Liver (tissue), 8 donors: ENCODE measurements at regions not wholly inside any gene's neighbourhood (a gene's known extent, or its start where the extent isn't known, plus 50 kb on each side); places are given as distances from the start of the nearest gene placed in this dataset.

ENCODE experiments used
- DNase-seq: peaks from one replicate; pipeline ENCODE4 v3.0.0-alpha.2; 2017; ENCODE audit warnings: low spot score
- H3K27ac ChIP-seq, 2 donors: one replicate each; pipeline ENCODE4 v1.7.0; 2013; ENCODE audit warnings: inconsistent platforms in 2 of 2, low read length in 2 of 2, control low read depth in 1 of 2, low read depth in 1 of 2, mild to moderate bottlenecking in 1 of 2
- H3K27me3 ChIP-seq, 4 donors: one replicate each; pipeline versions ENCODE4 v1.6.1 to v1.7.0; 2013; ENCODE audit warnings: low read length in 3 of 4, inconsistent platforms in 1 of 4, mild to moderate bottlenecking in 1 of 4, moderate library complexity in 1 of 4; ENCODE audit not compliant: control insufficient read depth in 4 of 4, insufficient read depth in 4 of 4
- H3K36me3 ChIP-seq, 4 donors: one replicate each; pipeline versions ENCODE4 v1.6.1 to v1.7.0; 2013; ENCODE audit warnings: low read length in 3 of 4, mild to moderate bottlenecking in 3 of 4, low read depth in 1 of 4, moderate library complexity in 1 of 4; ENCODE audit not compliant: control insufficient read depth in 4 of 4, insufficient read depth in 3 of 4
- H3K4me1 ChIP-seq, 4 donors: one replicate each; pipeline versions ENCODE4 v1.6.1 to v1.7.0; 2013; ENCODE audit warnings: low read length in 3 of 4, mild to moderate bottlenecking in 3 of 4, moderate library complexity in 1 of 4; ENCODE audit not compliant: control insufficient read depth in 4 of 4, insufficient read depth in 4 of 4
- H3K4me3 ChIP-seq, 3 donors: one replicate each; pipeline versions ENCODE4 v1.6.1 to v1.7.0; 2013; ENCODE audit warnings: low read length in 3 of 3, control low read depth in 1 of 3, low read depth in 1 of 3, mild to moderate bottlenecking in 1 of 3
- H3K9ac ChIP-seq, 2 donors: one replicate each; pipeline ENCODE4 v1.7.0; 2013; ENCODE audit warnings: low read length in 2 of 2, mild to moderate bottlenecking in 2 of 2, moderate library complexity in 2 of 2, control low read depth in 1 of 2, low read depth in 1 of 2
- H3K9me3 ChIP-seq, 4 donors: one replicate each; pipeline versions ENCODE4 v1.6.1 to v1.7.0; 2013; ENCODE audit warnings: low read length in 3 of 4; ENCODE audit not compliant: control insufficient read depth in 4 of 4
- EGR1 ChIP-seq, 2 donors: IDR thresholded peaks; 2 replicates each; pipeline ENCODE4 v1.6.1; 2016 to 2018; ENCODE audit warnings: antibody characterized with exemption in 2 of 2, low read depth in 2 of 2
- FOXA1 ChIP-seq: IDR thresholded peaks from 2 replicates; pipeline ENCODE4 v1.6.1; 2016; ENCODE audit warnings: antibody characterized with exemption
- FOXA2 ChIP-seq: IDR thresholded peaks from 2 replicates; pipeline ENCODE4 v1.6.1; 2016; ENCODE audit warnings: antibody characterized with exemption
- HNF4A ChIP-seq, 2 donors: conservative IDR thresholded peaks; 2 replicates each; pipeline ENCODE4 v1.6.1; 2016; ENCODE audit warnings: antibody characterized with exemption in 2 of 2, mild to moderate bottlenecking in 2 of 2
- HNF4G ChIP-seq: IDR thresholded peaks from 2 replicates; pipeline ENCODE4 v1.6.1; 2016; ENCODE audit warnings: antibody characterized with exemption
- JUND ChIP-seq, 2 donors: IDR thresholded peaks; 2 replicates each; pipeline ENCODE4 v1.6.1; 2016; ENCODE audit warnings: antibody characterized with exemption in 2 of 2
- NR2F2 ChIP-seq: IDR thresholded peaks from 2 replicates; pipeline ENCODE4 v1.6.1; 2016; ENCODE audit warnings: antibody characterized with exemption
- RAD21 ChIP-seq, 2 donors: IDR thresholded peaks; 2 replicates each; pipeline ENCODE4 v1.6.1; 2016; ENCODE audit warnings: antibody characterized with exemption in 2 of 2, mild to moderate bottlenecking in 2 of 2
- RXRA ChIP-seq, 2 donors: IDR thresholded peaks; 2 replicates each; pipeline ENCODE4 v1.6.1; 2017 to 2018; ENCODE audit warnings: antibody characterized with exemption in 2 of 2, mild to moderate bottlenecking in 1 of 2
- SP1 ChIP-seq: IDR thresholded peaks from 2 replicates; pipeline ENCODE4 v1.6.1; 2018; ENCODE audit warnings: antibody characterized with exemption, mild to moderate bottlenecking
- TAF1 ChIP-seq: conservative IDR thresholded peaks from 2 replicates; pipeline ENCODE4 v1.6.1; 2016; ENCODE audit warnings: antibody characterized with exemption, mild to moderate bottlenecking
- YY1 ChIP-seq: IDR thresholded peaks from 2 replicates; pipeline ENCODE4 v1.6.1; 2016; ENCODE audit warnings: antibody characterized with exemption, mild to moderate bottlenecking
- WGBS: extraction: QIAGEN DNeasy Blood & Tissue Kit; methylation state at CpG from one replicate; pipeline ENCODE4 v1.1.7; 2013; 5-methylcytosine and 5-hydroxymethylcytosine counted together
- TF ChIP-seq, protein P1 (sequence below): IDR thresholded peaks from 2 replicates; pipeline ENCODE4 v1.6.1; 2016; ENCODE audit warnings: antibody characterized with exemption
- TF ChIP-seq, protein P2 (sequence below): fragments of 150-350 bp; IDR thresholded peaks from 2 replicates; pipeline ENCODE4 v1.5.1; 2017; ENCODE audit warnings: improper control_type of control experiment, low read depth, low read length; ENCODE audit not compliant: missing input control
- TF ChIP-seq, protein P3 (sequence below): IDR thresholded peaks from 2 replicates; pipeline ENCODE4 v1.6.1; 2016; ENCODE audit warnings: antibody characterized with exemption
- TF ChIP-seq, protein P4 (sequence below): IDR thresholded peaks from 2 replicates; pipeline ENCODE4 v1.6.1; 2016; ENCODE audit warnings: antibody characterized with exemption
- TF ChIP-seq, protein P5 (sequence below): IDR thresholded peaks from 2 replicates; pipeline ENCODE4 v1.6.1; 2016; ENCODE audit warnings: antibody characterized with exemption, mild to moderate bottlenecking
- donor health status: healthy.
- donor health status: healthy.
- donor health status: healthy.
- donor health status: healthy.
- donor health status: healthy.

DNA sequence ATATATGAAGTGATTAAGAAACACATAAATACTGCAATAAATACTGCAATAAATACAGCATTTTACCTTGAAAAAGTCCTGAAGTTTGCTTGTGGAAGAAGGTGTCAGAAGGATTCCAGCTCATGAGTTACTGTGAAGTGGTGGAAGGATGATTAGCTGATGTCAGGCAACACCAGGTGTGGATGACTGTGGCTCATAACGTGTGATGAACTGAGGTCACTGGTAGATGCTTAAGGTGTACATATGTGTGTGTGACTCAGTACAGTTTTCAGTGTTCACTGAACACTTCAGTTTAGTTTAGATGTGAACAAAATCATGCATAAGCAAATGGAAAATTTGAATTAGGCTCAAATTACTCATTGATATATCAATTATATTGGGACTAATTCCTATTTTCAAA lies 1045.0 kb downstream of the NTRK3 start:
- no peak overlapping the region for H3K9ac ChIP-seq
- no peaks in the 10 kb centered on the region for H3K36me3 ChIP-seq
- TF ChIP-seq JUND (IDR thresholded peaks at IDR 0.05): no peak
- no peak for TF ChIP-seq HNF4G
- no peak for TF ChIP-seq NR2F2
- no peak for TF ChIP-seq EGR1 (IDR thresholded peaks at IDR 0.05; ENCODE audit: low read depth in 2 of 2)
- no peak for TF ChIP-seq FOXA2
- no peak for TF ChIP-seq RAD21 (IDR thresholded peaks at IDR 0.05)
- no peak for TF ChIP-seq YY1
- no peak for TF ChIP-seq HNF4A (conservative IDR thresholded peaks at IDR 0.05)
- TF ChIP-seq SP1: no peak
- TF ChIP-seq, protein P1, sequence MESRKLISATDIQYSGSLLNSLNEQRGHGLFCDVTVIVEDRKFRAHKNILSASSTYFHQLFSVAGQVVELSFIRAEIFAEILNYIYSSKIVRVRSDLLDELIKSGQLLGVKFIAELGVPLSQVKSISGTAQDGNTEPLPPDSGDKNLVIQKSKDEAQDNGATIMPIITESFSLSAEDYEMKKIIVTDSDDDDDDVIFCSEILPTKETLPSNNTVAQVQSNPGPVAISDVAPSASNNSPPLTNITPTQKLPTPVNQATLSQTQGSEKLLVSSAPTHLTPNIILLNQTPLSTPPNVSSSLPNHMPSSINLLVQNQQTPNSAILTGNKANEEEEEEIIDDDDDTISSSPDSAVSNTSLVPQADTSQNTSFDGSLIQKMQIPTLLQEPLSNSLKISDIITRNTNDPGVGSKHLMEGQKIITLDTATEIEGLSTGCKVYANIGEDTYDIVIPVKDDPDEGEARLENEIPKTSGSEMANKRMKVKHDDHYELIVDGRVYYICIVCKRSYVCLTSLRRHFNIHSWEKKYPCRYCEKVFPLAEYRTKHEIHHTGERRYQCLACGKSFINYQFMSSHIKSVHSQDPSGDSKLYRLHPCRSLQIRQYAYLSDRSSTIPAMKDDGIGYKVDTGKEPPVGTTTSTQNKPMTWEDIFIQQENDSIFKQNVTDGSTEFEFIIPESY: no peak
- TF ChIP-seq TAF1: no peak
- TF ChIP-seq, protein P2, sequence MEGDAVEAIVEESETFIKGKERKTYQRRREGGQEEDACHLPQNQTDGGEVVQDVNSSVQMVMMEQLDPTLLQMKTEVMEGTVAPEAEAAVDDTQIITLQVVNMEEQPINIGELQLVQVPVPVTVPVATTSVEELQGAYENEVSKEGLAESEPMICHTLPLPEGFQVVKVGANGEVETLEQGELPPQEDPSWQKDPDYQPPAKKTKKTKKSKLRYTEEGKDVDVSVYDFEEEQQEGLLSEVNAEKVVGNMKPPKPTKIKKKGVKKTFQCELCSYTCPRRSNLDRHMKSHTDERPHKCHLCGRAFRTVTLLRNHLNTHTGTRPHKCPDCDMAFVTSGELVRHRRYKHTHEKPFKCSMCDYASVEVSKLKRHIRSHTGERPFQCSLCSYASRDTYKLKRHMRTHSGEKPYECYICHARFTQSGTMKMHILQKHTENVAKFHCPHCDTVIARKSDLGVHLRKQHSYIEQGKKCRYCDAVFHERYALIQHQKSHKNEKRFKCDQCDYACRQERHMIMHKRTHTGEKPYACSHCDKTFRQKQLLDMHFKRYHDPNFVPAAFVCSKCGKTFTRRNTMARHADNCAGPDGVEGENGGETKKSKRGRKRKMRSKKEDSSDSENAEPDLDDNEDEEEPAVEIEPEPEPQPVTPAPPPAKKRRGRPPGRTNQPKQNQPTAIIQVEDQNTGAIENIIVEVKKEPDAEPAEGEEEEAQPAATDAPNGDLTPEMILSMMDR: no peak
- no peak for TF ChIP-seq RXRA (IDR thresholded peaks at IDR 0.05)
- TF ChIP-seq, protein P3, sequence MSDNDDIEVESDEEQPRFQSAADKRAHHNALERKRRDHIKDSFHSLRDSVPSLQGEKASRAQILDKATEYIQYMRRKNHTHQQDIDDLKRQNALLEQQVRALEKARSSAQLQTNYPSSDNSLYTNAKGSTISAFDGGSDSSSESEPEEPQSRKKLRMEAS: no peak
- TF ChIP-seq FOXA1: no peak
- TF ChIP-seq, protein P4, sequence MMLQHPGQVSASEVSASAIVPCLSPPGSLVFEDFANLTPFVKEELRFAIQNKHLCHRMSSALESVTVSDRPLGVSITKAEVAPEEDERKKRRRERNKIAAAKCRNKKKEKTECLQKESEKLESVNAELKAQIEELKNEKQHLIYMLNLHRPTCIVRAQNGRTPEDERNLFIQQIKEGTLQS: no peak
- TF ChIP-seq, protein P5, sequence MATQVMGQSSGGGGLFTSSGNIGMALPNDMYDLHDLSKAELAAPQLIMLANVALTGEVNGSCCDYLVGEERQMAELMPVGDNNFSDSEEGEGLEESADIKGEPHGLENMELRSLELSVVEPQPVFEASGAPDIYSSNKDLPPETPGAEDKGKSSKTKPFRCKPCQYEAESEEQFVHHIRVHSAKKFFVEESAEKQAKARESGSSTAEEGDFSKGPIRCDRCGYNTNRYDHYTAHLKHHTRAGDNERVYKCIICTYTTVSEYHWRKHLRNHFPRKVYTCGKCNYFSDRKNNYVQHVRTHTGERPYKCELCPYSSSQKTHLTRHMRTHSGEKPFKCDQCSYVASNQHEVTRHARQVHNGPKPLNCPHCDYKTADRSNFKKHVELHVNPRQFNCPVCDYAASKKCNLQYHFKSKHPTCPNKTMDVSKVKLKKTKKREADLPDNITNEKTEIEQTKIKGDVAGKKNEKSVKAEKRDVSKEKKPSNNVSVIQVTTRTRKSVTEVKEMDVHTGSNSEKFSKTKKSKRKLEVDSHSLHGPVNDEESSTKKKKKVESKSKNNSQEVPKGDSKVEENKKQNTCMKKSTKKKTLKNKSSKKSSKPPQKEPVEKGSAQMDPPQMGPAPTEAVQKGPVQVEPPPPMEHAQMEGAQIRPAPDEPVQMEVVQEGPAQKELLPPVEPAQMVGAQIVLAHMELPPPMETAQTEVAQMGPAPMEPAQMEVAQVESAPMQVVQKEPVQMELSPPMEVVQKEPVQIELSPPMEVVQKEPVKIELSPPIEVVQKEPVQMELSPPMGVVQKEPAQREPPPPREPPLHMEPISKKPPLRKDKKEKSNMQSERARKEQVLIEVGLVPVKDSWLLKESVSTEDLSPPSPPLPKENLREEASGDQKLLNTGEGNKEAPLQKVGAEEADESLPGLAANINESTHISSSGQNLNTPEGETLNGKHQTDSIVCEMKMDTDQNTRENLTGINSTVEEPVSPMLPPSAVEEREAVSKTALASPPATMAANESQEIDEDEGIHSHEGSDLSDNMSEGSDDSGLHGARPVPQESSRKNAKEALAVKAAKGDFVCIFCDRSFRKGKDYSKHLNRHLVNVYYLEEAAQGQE: no peak
- H3K9me3 ChIP-seq: peaks cover 0 to 3% (median 0%) of the 10 kb centered on the region in 4 donors
- H3K27me3 ChIP-seq: peaks cover 0 to 2% (median 0%) of the 10 kb centered on the region in 4 donors
- H3K4me3 ChIP-seq: no peak overlapping the region
- H3K4me1 ChIP-seq: no peaks in the 10 kb centered on the region
- WGBS: 65% methylated on average over 1 of the region's 1 CpG
- DNase-seq: no peak
- no peak overlapping the region for H3K27ac ChIP-seq
